ENCODE measurements at regions not wholly inside any gene's neighbourhood (a gene's known extent, or its start where the extent isn't known, plus 50 kb on each side); places are given as distances from the start of the nearest gene placed in this dataset.
A peak's percentile ranks its signal among the peaks of the same experiment; 100 is the strongest.

- H3K9me3 ChIP-seq (replicated peaks in 1 of 2; ENCODE audit: control insufficient read depth in 1 of 2, insufficient read depth in 1 of 2, low read length in 2 of 2): peaks cover 0 to 4% of the 10 kb centered on the region in 2 donors
- Mint-ChIP-seq H3K27me3 (ENCODE audit: low read depth in 3 of 3) (peaks cover 16 to 44% (median 29%) of the 10 kb centered on the region in 3 donors), H3K4me3 (no peak overlapping the region), H3K36me3 (no peaks in the 10 kb centered on the region), H3K27ac (no peak overlapping the region), H3K4me1 (no peaks in the 10 kb centered on the region), H3K9me3 (peaks cover 0 to 5% (median 2%) of the 10 kb centered on the region in 7 donors)
- WGBS (ENCODE audit: insufficient coverage): 18% methylated on average over 2 of the region's 5 CpGs
- DNase-seq: no peak
- H3K27ac ChIP-seq (ENCODE audit: low read depth in 1 of 2, low read length in 2 of 2): no peak overlapping the region
- no peak overlapping the region for H3K9ac ChIP-seq (ENCODE audit: insufficient read depth, low read length, poor library complexity, severe bottlenecking)
- TF ChIP-seq, protein P1, sequence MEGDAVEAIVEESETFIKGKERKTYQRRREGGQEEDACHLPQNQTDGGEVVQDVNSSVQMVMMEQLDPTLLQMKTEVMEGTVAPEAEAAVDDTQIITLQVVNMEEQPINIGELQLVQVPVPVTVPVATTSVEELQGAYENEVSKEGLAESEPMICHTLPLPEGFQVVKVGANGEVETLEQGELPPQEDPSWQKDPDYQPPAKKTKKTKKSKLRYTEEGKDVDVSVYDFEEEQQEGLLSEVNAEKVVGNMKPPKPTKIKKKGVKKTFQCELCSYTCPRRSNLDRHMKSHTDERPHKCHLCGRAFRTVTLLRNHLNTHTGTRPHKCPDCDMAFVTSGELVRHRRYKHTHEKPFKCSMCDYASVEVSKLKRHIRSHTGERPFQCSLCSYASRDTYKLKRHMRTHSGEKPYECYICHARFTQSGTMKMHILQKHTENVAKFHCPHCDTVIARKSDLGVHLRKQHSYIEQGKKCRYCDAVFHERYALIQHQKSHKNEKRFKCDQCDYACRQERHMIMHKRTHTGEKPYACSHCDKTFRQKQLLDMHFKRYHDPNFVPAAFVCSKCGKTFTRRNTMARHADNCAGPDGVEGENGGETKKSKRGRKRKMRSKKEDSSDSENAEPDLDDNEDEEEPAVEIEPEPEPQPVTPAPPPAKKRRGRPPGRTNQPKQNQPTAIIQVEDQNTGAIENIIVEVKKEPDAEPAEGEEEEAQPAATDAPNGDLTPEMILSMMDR (IDR thresholded peaks at IDR 0.05): no peak
- H4K20me1 ChIP-seq (ENCODE audit: insufficient read depth, low read length): no peaks in the 10 kb centered on the region
- H3K4me2 ChIP-seq (replicated peaks; ENCODE audit: extremely low read depth, low read length, poor library complexity, severe bottlenecking): no peak overlapping the region
- no peaks in the 10 kb centered on the region for H3K36me3 ChIP-seq (replicated peaks in 1 of 2; ENCODE audit: control insufficient read depth in 1 of 2, insufficient read depth in 2 of 2, low read length in 2 of 2)
- no peaks in the 10 kb centered on the region for H3K27me3 ChIP-seq (ENCODE audit: control insufficient read depth in 2 of 2, insufficient read depth in 2 of 2, low read length in 2 of 2)
- no peak overlapping the region for H3K4me3 ChIP-seq (replicated peaks in 1 of 3; ENCODE audit: low read depth in 2 of 3, low read length in 3 of 3)
- intact Hi-C loops (cut with micrococcal nuclease): no loop called here
- no peaks in the 10 kb centered on the region for H3K79me2 ChIP-seq (ENCODE audit: insufficient read depth, low read length)
- no peak overlapping the region for H2AFZ ChIP-seq (ENCODE audit: insufficient read depth, low read depth, low read length, poor library complexity, severe bottlenecking)
- no peaks in the 10 kb centered on the region for H3K4me1 ChIP-seq (ENCODE audit: control insufficient read depth in 1 of 2, insufficient read depth in 2 of 2, low read length in 2 of 2)
Observed at GRCh38 chr10:29205787-29206186, 83.1 kb upstream of the LYZL1 start.

GRCh38 chr10:29208845-29209244 is 80.0 kb upstream of the LYZL1 start:
- H3K4me3 ChIP-seq (replicated peaks in 1 of 3; ENCODE audit: low read depth in 2 of 3, low read length in 3 of 3): no peak overlapping the region
- intact Hi-C loops (cut with micrococcal nuclease): no loop called here
- H3K79me2 ChIP-seq (ENCODE audit: insufficient read depth, low read length): no peaks in the 10 kb centered on the region
- DNase-seq: no peak
- H3K4me2 ChIP-seq (replicated peaks; ENCODE audit: extremely low read depth, low read length, poor library complexity, severe bottlenecking): no peak overlapping the region
- H3K27ac ChIP-seq (ENCODE audit: low read depth in 1 of 2, low read length in 2 of 2): no peak overlapping the region
- no peaks in the 10 kb centered on the region for H3K27me3 ChIP-seq (ENCODE audit: control insufficient read depth in 2 of 2, insufficient read depth in 2 of 2, low read length in 2 of 2)
- peaks cover 0 to 4% of the 10 kb centered on the region in 2 donors for H3K9me3 ChIP-seq (replicated peaks in 1 of 2; ENCODE audit: control insufficient read depth in 1 of 2, insufficient read depth in 1 of 2, low read length in 2 of 2)
- no peak overlapping the region for H3K9ac ChIP-seq (ENCODE audit: insufficient read depth, low read length, poor library complexity, severe bottlenecking)
- Mint-ChIP-seq H3K27me3 (ENCODE audit: low read depth in 3 of 3) (peaks cover 11 to 23% (median 11%) of the 10 kb centered on the region in 3 donors), H3K27ac (no peak overlapping the region), H3K4me1 (no peaks in the 10 kb centered on the region), H3K36me3 (no peaks in the 10 kb centered on the region), H3K4me3 (peak overlapping the region in 1 of 2 donors; percentile 28), H3K9me3 (peaks cover 4 to 8% (median 5%) of the 10 kb centered on the region in 7 donors)
- WGBS (ENCODE audit: insufficient coverage): 100% methylated on average over 1 of the region's 2 CpGs
- no peaks in the 10 kb centered on the region for H4K20me1 ChIP-seq (ENCODE audit: insufficient read depth, low read length)
- TF ChIP-seq, protein P1 (IDR thresholded peaks at IDR 0.05): no peak
- H3K4me1 ChIP-seq (ENCODE audit: control insufficient read depth in 1 of 2, insufficient read depth in 2 of 2, low read length in 2 of 2): no peaks in the 10 kb centered on the region
- H2AFZ ChIP-seq (ENCODE audit: insufficient read depth, low read depth, low read length, poor library complexity, severe bottlenecking): no peak overlapping the region
- no peaks in the 10 kb centered on the region for H3K36me3 ChIP-seq (replicated peaks in 1 of 2; ENCODE audit: control insufficient read depth in 1 of 2, insufficient read depth in 2 of 2, low read length in 2 of 2)
